ENCODE measurements at regions not wholly inside any gene's neighbourhood (a gene's known extent, or its start where the extent isn't known, plus 50 kb on each side); places are given as distances from the start of the nearest gene placed in this dataset.

GRCh38 chr1:5571861-5572401 lies 420.3 kb downstream of the NPHP4 start:
- no peak for DNase-seq (ENCODE audit: low read depth, low spot score)

GRCh38 chr1:5571438-5571837 lies 420.8 kb downstream of the NPHP4 start:
- no peak for DNase-seq (ENCODE audit: low read depth, low spot score)

- DNase-seq (ENCODE audit: low read depth, low spot score), result no peak
These were observed 421.3 kb downstream of the NPHP4 start for GRCh38 chr1:5570931-5571330.

- DNase-seq (ENCODE audit: low read depth, low spot score), result no peak
These were observed 423.9 kb downstream of the NPHP4 start for GRCh38 chr1:5568321-5568720.

- no peak for DNase-seq (ENCODE audit: low read depth, low spot score)
These were observed 424.4 kb downstream of the NPHP4 start for GRCh38 chr1:5567839-5568238.

- no peak for DNase-seq (ENCODE audit: low read depth, low spot score)
These were observed 425.3 kb downstream of the NPHP4 start for GRCh38 chr1:5566924-5567323.

- no peak for DNase-seq (ENCODE audit: low read depth, low spot score)
These were observed 426.7 kb downstream of the NPHP4 start for GRCh38 chr1:5565281-5566125.

- DNase-seq (ENCODE audit: low read depth, low spot score), result no peak
These were observed 427.5 kb downstream of the NPHP4 start for GRCh38 chr1:5564578-5565257.

GRCh38 chr1:5563861-5564577 lies 428.2 kb downstream of the NPHP4 start:
- no peak for DNase-seq (ENCODE audit: low read depth, low spot score)

- DNase-seq (ENCODE audit: low read depth, low spot score), result no peak
These were observed 429.5 kb downstream of the NPHP4 start for GRCh38 chr1:5562769-5563168.

GRCh38 chr1:5562331-5562730 lies 429.9 kb downstream of the NPHP4 start:
- DNase-seq (ENCODE audit: low read depth, low spot score), result no peak

- DNase-seq (ENCODE audit: low read depth, low spot score), result no peak
These were observed 433.1 kb downstream of the NPHP4 start for GRCh38 chr1:5559078-5559477.

GRCh38 chr1:5555853-5556252 lies 436.4 kb downstream of the NPHP4 start:
- DNase-seq (ENCODE audit: low read depth, low spot score), result no peak

GRCh38 chr1:5554784-5555183 lies 437.4 kb downstream of the NPHP4 start:
- DNase-seq (ENCODE audit: low read depth, low spot score), result no peak

GRCh38 chr1:5554111-5554510 lies 438.1 kb downstream of the NPHP4 start:
- no peak for DNase-seq (ENCODE audit: low read depth, low spot score)

- DNase-seq (ENCODE audit: low read depth, low spot score), result no peak
These were observed 439.3 kb downstream of the NPHP4 start for GRCh38 chr1:5552787-5553484.

GRCh38 chr1:5551274-5551975 lies 440.8 kb downstream of the NPHP4 start:
- DNase-seq (ENCODE audit: low read depth, low spot score), result no peak

GRCh38 chr1:5548266-5548665 lies 444.0 kb downstream of the NPHP4 start:
- DNase-seq (ENCODE audit: low read depth, low spot score), result no peak

GRCh38 chr1:5543235-5543634 lies 449.0 kb downstream of the NPHP4 start:
- no peak for DNase-seq (ENCODE audit: low read depth, low spot score)

- DNase-seq (ENCODE audit: low read depth, low spot score), result no peak
These were observed 459.4 kb downstream of the NPHP4 start for GRCh38 chr1:5532811-5533210.
